GM18499 (cell line): ENCODE measurements at regions not wholly inside any gene's neighbourhood (a gene's known extent, or its start where the extent isn't known, plus 50 kb on each side); places are given as distances from the start of the nearest gene placed in this dataset.

ENCODE experiments used
- ATAC-seq: cut with Tn5 transposase; IDR thresholded peaks from one replicate; pipeline ENCODE4 v1.9.1; 2021; ENCODE audit warnings: moderate number of reproducible peaks; ENCODE audit not compliant: insufficient read depth, unreplicated experiment

GRCh38 chr1:175894581-175894980, 151.2 kb upstream of the TNR start:
- no peak for ATAC-seq

GRCh38 chr1:175893192-175893591, 149.8 kb upstream of the TNR start:
- ATAC-seq: no peak

DNA sequence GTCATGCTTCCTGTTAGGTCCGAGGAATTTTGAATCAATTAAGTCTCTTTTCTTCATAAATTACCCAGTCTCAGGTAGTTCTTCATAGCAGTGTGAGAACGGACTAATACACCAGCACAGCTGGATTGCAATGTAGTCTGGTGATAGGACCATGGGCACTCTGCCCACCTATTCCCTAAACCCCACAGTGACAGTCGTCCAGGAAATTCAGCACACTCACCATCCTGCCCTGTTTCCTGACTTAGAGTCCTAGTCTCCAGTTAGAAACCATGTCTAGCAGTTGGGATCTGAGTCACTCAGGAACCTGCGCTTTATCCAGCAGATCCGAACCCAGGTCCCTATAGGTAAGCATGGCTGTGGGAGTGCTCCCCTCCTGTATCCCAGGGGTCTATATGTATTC, 149.3 kb upstream of the TNR start:
- ATAC-seq: no peak

DNA sequence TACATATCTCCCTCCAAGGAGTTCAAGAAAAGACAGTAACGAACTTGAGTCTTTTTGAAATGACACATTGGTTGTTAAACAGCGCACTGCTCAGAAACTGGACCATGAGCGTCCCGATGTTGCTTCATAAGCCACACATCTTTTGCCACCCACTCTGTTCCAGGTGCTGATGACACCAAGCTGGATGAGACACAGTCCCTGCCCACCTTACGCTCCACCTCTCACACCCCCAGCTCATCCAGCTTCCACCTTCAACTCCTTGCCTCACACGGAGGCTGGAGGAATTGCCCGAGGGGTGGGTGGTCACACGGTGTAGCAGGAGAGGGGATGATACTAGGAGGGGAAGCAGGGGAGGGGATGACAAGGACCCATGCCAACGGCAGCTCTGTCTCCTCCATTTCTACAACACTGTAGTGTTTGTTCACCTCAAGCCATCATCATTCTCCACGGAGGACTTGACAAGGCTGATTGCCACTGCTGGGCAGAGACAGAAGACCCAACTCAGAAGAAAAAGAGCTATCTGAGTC, 148.5 kb upstream of the TNR start:
- ATAC-seq: no peak

GRCh38 chr1:175890958-175891357, 147.6 kb upstream of the TNR start:
- no peak for ATAC-seq

GRCh38 chr1:175889848-175890247, 146.5 kb upstream of the TNR start:
- no peak for ATAC-seq

DNA sequence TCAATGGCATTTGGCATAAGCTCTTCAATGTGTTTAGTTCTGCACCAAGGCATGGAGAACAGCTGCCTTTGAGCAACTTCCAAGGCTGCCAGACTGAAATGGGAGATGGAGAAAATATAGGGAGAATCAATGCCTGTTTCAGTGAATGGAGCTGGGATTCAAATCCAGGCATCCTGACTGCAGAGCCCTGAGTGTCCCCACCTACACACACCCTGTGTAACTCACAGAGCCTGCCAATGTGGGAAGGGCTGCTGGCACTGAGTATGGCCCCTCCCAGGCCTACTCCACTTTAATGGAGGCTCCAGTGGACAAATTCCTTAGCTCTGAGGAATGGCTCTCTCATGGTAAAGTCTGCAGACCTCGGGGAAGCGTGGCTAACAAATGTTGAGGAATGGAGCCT, 145.6 kb upstream of the TNR start:
- ATAC-seq: no peak

DNA sequence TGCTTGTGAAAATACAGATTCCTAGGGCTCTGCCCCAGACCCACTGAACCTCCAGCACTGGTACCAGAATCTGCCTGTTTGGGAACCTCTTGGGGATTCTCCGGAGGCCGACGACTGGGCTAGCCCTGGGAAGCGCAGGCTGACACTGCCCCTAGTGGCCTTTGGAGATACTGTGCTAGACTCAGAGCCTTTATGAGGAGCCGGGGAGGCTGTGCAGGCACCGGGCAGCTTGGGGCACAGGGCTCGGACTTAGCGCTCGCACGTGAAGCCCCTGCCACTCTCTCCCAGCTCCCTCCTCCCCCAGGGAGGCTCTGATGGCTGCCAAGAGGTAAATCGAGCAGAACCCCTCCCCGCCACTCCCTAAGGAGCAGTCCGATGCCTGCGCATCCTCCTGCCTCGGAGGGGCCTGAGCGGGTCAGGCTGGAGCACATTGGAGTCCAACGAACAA, 144.6 kb upstream of the TNR start:
- peak; percentile 70 for ATAC-seq

DNA sequence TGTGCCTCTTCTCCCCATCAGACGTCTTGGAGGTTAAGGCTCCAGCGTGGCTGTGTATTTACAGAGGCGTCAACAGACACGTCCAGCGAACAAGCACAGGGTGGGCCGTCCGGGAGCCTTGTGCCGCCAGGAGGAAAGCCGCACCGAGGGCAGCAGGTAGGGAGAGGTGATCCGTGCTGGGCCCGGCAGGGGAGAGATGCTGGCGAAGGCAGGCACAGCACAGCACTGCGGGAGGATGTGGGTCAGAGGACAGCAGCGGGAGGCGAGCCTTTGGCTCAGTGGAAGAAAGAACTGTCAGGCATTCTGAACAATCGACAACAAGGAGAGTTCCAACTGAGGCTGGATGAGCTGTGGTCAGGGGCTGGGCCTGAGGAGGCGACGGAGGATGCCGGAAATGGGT, 144.1 kb upstream of the TNR start:
- ATAC-seq: no peak

GRCh38 chr1:175885326-175885725, 141.9 kb upstream of the TNR start:
- ATAC-seq: no peak

DNA sequence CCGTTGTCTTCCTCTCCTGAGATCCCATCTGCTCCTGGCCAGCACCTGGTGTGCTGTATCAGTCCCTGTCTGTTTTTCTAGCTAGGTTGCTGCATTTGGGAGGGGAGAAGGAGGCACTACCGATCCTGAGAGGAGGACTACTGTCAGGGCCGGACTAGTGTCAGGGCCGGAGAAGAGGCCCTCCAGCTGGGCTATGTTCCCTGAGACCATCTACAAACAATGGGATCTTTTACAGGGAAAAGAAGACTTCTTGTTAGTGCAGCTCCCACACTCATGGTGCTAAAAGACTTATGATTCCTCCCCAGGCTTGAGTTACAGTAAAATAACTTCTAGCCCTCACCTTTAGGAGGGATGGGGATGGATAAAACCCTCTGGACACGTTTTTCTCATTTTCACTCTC, 141.0 kb upstream of the TNR start:
- no peak for ATAC-seq

GRCh38 chr1:175882192-175882591, 138.8 kb upstream of the TNR start:
- no peak for ATAC-seq

DNA sequence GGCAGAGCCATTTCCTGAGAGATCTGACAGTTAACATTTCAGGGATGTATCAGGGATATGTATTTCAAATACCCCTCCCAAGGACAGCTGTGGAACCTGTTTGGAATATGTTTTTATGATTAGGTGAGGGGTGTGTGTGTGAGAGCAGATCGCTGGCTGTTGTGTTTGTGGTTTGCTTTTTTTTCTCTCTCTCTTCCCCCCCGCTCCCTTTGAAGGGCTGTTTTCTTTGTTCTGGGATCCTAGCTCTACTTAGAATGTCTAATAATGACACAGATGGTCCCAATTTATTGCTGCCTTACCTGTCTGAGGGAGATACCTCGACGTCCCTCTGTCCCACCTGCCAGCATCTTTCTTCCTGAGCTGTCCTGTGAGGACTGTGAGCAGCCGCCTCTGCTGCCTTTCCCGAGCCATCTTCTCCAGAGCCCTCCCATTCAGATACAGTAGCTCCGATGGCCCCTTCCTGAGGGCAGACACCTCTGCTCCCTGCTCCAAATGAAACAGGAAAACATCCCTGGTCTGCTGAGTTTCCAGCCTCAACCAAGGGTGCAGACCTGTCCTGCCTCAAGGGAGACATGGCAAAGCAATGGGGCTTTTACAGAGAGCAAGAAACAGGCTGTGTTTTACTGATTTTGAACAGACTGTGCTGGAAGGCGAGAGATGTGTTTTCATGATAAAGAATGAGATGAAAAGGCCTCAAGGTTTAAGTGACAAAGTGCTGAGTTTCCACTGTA, 138.0 kb upstream of the TNR start:
- ATAC-seq: no peak

DNA sequence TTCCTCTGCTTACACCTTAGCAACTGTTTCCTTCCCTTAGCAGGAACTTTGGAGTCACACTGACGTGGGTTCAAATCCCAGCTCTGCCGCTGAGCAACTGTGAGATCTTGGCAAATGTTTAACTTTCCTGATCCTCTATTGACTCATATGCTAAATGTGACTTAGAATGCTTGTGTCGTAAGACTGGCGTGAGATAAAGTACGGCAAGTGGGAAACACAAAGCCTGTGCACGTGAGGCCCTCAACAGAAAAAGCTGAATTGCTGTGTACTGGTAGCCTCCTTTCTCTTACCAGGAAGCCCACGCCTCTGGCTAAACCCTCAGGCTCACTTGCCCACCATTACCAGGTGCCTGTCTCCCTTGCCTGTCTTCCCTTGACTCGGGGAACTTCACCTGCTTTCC, 135.4 kb upstream of the TNR start:
- no peak for ATAC-seq

- no peak for ATAC-seq
Observed at GRCh38 chr1:175877939-175878737, 134.7 kb upstream of the TNR start.

DNA sequence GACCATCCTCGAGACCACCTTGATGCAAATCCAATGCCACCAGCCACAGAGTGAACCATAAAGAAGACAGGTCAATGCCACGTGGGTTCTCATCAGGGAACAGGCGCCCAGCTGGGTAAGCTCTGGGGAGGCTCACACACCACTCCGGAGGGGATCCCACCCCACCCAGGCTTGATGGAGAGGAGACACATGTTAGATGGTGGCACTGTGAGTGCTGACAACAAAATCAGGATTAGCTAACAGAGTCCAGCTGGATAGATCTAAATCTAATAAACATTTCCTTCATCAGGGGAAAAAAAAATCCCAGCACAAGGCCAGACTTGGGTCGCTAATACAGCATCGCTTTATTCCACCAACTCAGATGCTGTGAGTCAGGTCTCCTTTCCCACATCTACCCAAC, 132.2 kb upstream of the TNR start:
- no peak for ATAC-seq

- no peak for ATAC-seq
Observed at GRCh38 chr1:175874081-175874480, 130.7 kb upstream of the TNR start.

DNA sequence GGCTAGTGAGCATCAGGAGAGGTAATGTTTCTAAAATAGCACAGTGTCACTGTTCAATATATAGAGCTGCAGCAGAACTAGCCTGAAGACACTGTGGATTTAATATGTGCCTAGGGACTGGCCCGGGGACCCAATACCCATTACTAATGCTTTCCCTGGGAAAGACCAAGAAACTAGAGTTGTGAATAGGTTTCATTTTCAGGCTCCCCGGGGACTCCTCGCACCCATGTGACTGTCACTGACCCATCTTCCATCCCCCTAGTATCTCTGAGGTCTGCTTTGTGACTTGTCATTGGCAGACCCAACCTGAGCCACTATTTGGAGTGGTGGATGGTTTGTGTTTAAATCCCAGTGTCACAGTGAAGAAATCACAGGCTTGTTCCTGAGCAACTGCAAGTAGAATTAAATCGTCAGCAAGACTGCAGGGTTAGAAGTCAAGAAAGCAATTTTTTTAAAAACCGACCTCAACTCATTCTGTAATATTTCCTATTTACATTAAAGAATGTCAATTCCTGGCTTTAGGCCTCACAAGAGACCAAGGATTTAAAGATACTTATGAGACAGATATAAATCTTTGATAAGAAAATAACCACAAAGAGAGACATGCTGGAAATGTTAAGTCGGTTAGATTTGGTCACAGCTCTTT, 130.0 kb upstream of the TNR start:
- no peak for ATAC-seq

GRCh38 chr1:175872588-175872987, 129.2 kb upstream of the TNR start:
- ATAC-seq: no peak

- no peak for ATAC-seq
Observed at GRCh38 chr1:175871647-175872046, 128.3 kb upstream of the TNR start.

DNA sequence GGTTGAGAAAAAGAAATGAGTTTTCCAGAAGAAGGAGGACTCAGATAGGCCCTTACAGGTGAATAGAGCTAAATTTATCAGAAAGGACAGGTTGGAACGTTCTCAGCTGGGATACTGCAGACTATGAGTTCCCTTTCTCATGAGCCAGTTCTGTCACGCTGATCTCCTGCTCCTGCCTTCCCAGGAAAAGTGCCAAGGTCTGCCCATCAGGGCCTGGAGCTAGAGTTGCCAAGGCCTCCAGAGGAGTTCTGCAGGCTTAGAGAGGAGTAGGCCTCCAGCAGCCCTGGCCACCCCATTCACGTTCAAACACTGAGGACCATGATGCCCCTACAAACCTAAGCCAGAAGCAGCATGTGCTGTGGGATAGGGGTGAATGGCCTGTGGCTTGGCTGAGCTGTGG, 126.8 kb upstream of the TNR start:
- ATAC-seq: no peak
